22Rv1 (cell line): ENCODE measurements at regions not wholly inside any gene's neighbourhood (a gene's known extent, or its start where the extent isn't known, plus 50 kb on each side); places are given as distances from the start of the nearest gene placed in this dataset.

Experiments used
- ZFX ChIP-seq: fragments of 450-650 bp; IDR thresholded peaks from 2 replicates; pipeline ENCODE4 v1.6.1; 2017; ENCODE audit warnings: antibody characterized with exemption, borderline replicate concordance
- TF ChIP-seq, protein P1 (sequence below): fragments of 450-650 bp; IDR thresholded peaks from 2 replicates; pipeline ENCODE4 v1.5.1; 2017; ENCODE audit warnings: mild to moderate bottlenecking

DNA sequence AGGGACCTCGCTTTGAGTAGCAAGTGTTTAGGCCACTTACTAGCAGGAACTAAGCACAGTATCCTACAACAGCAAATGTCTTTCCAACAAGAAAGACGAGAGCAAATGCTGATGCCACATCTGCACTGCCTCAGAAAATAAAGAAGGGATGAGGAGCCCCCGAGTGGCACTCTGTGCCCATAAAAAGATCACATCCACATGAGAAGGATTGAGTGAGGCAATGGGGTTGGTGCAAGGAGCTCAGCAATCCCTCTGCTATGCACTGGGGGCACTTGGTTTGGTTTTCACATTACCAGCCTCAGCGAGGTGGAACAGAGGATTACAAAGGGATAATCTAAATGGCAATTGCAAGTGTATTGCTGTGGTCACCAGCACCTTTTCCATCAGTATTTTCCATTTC is 252.8 kb upstream of the SLC7A11 start:
- TF ChIP-seq, protein P1, sequence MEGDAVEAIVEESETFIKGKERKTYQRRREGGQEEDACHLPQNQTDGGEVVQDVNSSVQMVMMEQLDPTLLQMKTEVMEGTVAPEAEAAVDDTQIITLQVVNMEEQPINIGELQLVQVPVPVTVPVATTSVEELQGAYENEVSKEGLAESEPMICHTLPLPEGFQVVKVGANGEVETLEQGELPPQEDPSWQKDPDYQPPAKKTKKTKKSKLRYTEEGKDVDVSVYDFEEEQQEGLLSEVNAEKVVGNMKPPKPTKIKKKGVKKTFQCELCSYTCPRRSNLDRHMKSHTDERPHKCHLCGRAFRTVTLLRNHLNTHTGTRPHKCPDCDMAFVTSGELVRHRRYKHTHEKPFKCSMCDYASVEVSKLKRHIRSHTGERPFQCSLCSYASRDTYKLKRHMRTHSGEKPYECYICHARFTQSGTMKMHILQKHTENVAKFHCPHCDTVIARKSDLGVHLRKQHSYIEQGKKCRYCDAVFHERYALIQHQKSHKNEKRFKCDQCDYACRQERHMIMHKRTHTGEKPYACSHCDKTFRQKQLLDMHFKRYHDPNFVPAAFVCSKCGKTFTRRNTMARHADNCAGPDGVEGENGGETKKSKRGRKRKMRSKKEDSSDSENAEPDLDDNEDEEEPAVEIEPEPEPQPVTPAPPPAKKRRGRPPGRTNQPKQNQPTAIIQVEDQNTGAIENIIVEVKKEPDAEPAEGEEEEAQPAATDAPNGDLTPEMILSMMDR, result no peak
- no peak for TF ChIP-seq ZFX
